ENCODE measurements at regions not wholly inside any gene's neighbourhood (a gene's known extent, or its start where the extent isn't known, plus 50 kb on each side); places are given as distances from the start of the nearest gene placed in this dataset.

GRCh38 chr6:11297376-11297729, 64.9 kb upstream of the NEDD9 start:
- H3K4me3 ChIP-seq (ENCODE audit: low read depth, low read length): no peak overlapping the region
- TF ChIP-seq CTCF (IDR thresholded peaks at IDR 0.05; ENCODE audit: low read depth, low read length, missing control alignments): no peak
- in situ Hi-C loops (cut with HindIII; ENCODE audit: low sequenced_read_pairs): no loop called here
- DNase-seq (ENCODE audit: low read depth): no peak

- H3K4me3 ChIP-seq (ENCODE audit: low read depth, low read length): no peak overlapping the region
- no peak for TF ChIP-seq CTCF (IDR thresholded peaks at IDR 0.05; ENCODE audit: low read depth, low read length, missing control alignments)
- in situ Hi-C loops (cut with HindIII; ENCODE audit: low sequenced_read_pairs): no loop called here
- no peak for DNase-seq (ENCODE audit: low read depth)
Observed at GRCh38 chr6:11296449-11297375, 64.2 kb upstream of the NEDD9 start.

GRCh38 chr6:11295969-11296368, 63.5 kb upstream of the NEDD9 start:
- no peak for DNase-seq (ENCODE audit: low read depth)
- no peak for TF ChIP-seq CTCF (IDR thresholded peaks at IDR 0.05; ENCODE audit: low read depth, low read length, missing control alignments)
- in situ Hi-C loops (cut with HindIII; ENCODE audit: low sequenced_read_pairs): no loop called here
- no peak overlapping the region for H3K4me3 ChIP-seq (ENCODE audit: low read depth, low read length)

GRCh38 chr6:11294228-11294627, 61.8 kb upstream of the NEDD9 start:
- in situ Hi-C loops (cut with HindIII; ENCODE audit: low sequenced_read_pairs): no loop called here
- no peak overlapping the region for H3K4me3 ChIP-seq (ENCODE audit: low read depth, low read length)
- no peak for DNase-seq (ENCODE audit: low read depth)
- no peak for TF ChIP-seq CTCF (IDR thresholded peaks at IDR 0.05; ENCODE audit: low read depth, low read length, missing control alignments)

- TF ChIP-seq CTCF (IDR thresholded peaks at IDR 0.05; ENCODE audit: low read depth, low read length, missing control alignments): no peak
- in situ Hi-C loops (cut with HindIII; ENCODE audit: low sequenced_read_pairs): no loop called here
- no peak for DNase-seq (ENCODE audit: low read depth)
- H3K4me3 ChIP-seq (ENCODE audit: low read depth, low read length): no peak overlapping the region
Observed at GRCh38 chr6:11292594-11293236, 60.2 kb upstream of the NEDD9 start.

- H3K4me3 ChIP-seq (ENCODE audit: low read depth, low read length): no peak overlapping the region
- in situ Hi-C loops (cut with HindIII; ENCODE audit: low sequenced_read_pairs): no loop called here
- no peak for DNase-seq (ENCODE audit: low read depth)
- no peak for TF ChIP-seq CTCF (IDR thresholded peaks at IDR 0.05; ENCODE audit: low read depth, low read length, missing control alignments)
Observed at GRCh38 chr6:11292091-11292490, 59.6 kb upstream of the NEDD9 start.

Data from astrocyte of the cerebellum (primary cell).